ENCODE measurements at regions not wholly inside any gene's neighbourhood (a gene's known extent, or its start where the extent isn't known, plus 50 kb on each side); places are given as distances from the start of the nearest gene placed in this dataset.
"Not testable (repeated sequence)": the region's sequence is repeated elsewhere in the genome, so short reads cannot be mapped to it uniquely, and the experiment has no call there.

- Mint-ChIP-seq H3K4me1 (ENCODE audit: low read depth) (no peaks in the 10 kb centered on the region), H3K27me3 (no peaks in the 10 kb centered on the region)
Observed at GRCh38 chr3:191105418-191105817, 93.6 kb upstream of the OSTN start.

GRCh38 chr3:191100516-191100915 is 98.5 kb upstream of the OSTN start:
- no peak for TF ChIP-seq CTCF (IDR thresholded peaks at IDR 0.05; ENCODE audit: unreplicated experiment)
- H3K27me3 Mint-ChIP-seq = no peaks in the 10 kb centered on the region

More at GRCh38 chr3:191105418-191105817, 93.6 kb upstream of the OSTN start:
- Mint-ChIP-seq H3K36me3 (ENCODE audit: insufficient read depth) (no peaks in the 10 kb centered on the region), H3K4me3 (ENCODE audit: low read depth) (no peak overlapping the region), H3K9me3 (ENCODE audit: low read depth) (no peaks in the 10 kb centered on the region), H3K27ac (no peak overlapping the region)
- DNase-seq (ENCODE audit: low spot score, unreplicated experiment) = no peak
- no peak for TF ChIP-seq CTCF (IDR thresholded peaks at IDR 0.05; ENCODE audit: unreplicated experiment)

GRCh38 chr3:191094057-191094845 is 104.8 kb upstream of the OSTN start:
- no peak for DNase-seq (ENCODE audit: low spot score, unreplicated experiment)
- H3K36me3 Mint-ChIP-seq (ENCODE audit: insufficient read depth) = no peaks in the 10 kb centered on the region
- H3K4me1 Mint-ChIP-seq (ENCODE audit: low read depth) = no peaks in the 10 kb centered on the region
- no peak for TF ChIP-seq CTCF (IDR thresholded peaks at IDR 0.05; ENCODE audit: unreplicated experiment)
- H3K27ac Mint-ChIP-seq = no peak overlapping the region
- no peaks in the 10 kb centered on the region for H3K27me3 Mint-ChIP-seq
- H3K4me3 Mint-ChIP-seq (ENCODE audit: low read depth) = no peak overlapping the region
- no peaks in the 10 kb centered on the region for H3K9me3 Mint-ChIP-seq (ENCODE audit: low read depth)

More at GRCh38 chr3:191100516-191100915, 98.5 kb upstream of the OSTN start:
- no peaks in the 10 kb centered on the region for H3K9me3 Mint-ChIP-seq (ENCODE audit: low read depth)
- DNase-seq (ENCODE audit: low spot score, unreplicated experiment) = no peak
- no peaks in the 10 kb centered on the region for H3K4me1 Mint-ChIP-seq (ENCODE audit: low read depth)
- H3K27ac Mint-ChIP-seq = no peak overlapping the region
- H3K4me3 Mint-ChIP-seq (ENCODE audit: low read depth) = no peak overlapping the region
- H3K36me3 Mint-ChIP-seq (ENCODE audit: insufficient read depth) = no peaks in the 10 kb centered on the region

GRCh38 chr3:191087391-191087790 is 111.7 kb upstream of the OSTN start:
- Mint-ChIP-seq H3K4me1 (ENCODE audit: low read depth) (no peaks in the 10 kb centered on the region), H3K27me3 (no peaks in the 10 kb centered on the region), H3K36me3 (ENCODE audit: insufficient read depth) (no peaks in the 10 kb centered on the region), H3K9me3 (ENCODE audit: low read depth) (peaks cover under 1% of the 10 kb centered on the region), H3K27ac (no peak overlapping the region), H3K4me3 (ENCODE audit: low read depth) (no peak overlapping the region)
- no peak for TF ChIP-seq CTCF (IDR thresholded peaks at IDR 0.05; ENCODE audit: unreplicated experiment)
- no peak for DNase-seq (ENCODE audit: low spot score, unreplicated experiment)

- peaks cover 14% of the 10 kb centered on the region for H3K9me3 Mint-ChIP-seq (ENCODE audit: low read depth)
- H3K36me3 Mint-ChIP-seq (ENCODE audit: insufficient read depth) = no peaks in the 10 kb centered on the region
- H3K27me3 Mint-ChIP-seq = no peaks in the 10 kb centered on the region
- TF ChIP-seq CTCF (IDR thresholded peaks at IDR 0.05; ENCODE audit: unreplicated experiment) = no peak
- DNase-seq (ENCODE audit: low spot score, unreplicated experiment) = no peak
- H3K4me3 Mint-ChIP-seq (ENCODE audit: low read depth) = no peak overlapping the region
- H3K4me1 Mint-ChIP-seq (ENCODE audit: low read depth) = no peaks in the 10 kb centered on the region
- H3K27ac Mint-ChIP-seq = no peak overlapping the region
Observed at GRCh38 chr3:191085091-191085490, 114.0 kb upstream of the OSTN start.

- H3K9me3 Mint-ChIP-seq (ENCODE audit: low read depth) = peaks cover 36% of the 10 kb centered on the region
- not testable (repeated sequence) for H3K27ac Mint-ChIP-seq; H3K4me1 Mint-ChIP-seq (ENCODE audit: low read depth); DNase-seq (ENCODE audit: low spot score, unreplicated experiment); H3K4me3 Mint-ChIP-seq (ENCODE audit: low read depth); H3K36me3 Mint-ChIP-seq (ENCODE audit: insufficient read depth); H3K27me3 Mint-ChIP-seq
Observed at GRCh38 chr3:191078913-191079312, 120.1 kb upstream of the OSTN start.

Measured in progenitor cell of endocrine pancreas (in vitro differentiated cells).